HEK293 (cell line): ENCODE measurements at regions not wholly inside any gene's neighbourhood (a gene's known extent, or its start where the extent isn't known, plus 50 kb on each side); places are given as distances from the start of the nearest gene placed in this dataset.

Experiments
- CTCF ChIA-PET: fragments of 350-600 bp; formaldehyde crosslinking; extraction: SDS; loops from one replicate; lab custom pipeline; 2021; ENCODE audit warnings: antibody characterized with exemption; lab: Yijun Ruan, JAX
- POLR2A ChIA-PET: fragments of 300-600 bp; formaldehyde crosslinking; extraction: SDS; loops from one replicate; lab custom pipeline; 2020; ENCODE audit warnings: antibody characterized with exemption, inconsistent platforms; lab: Yijun Ruan, JAX
- H3K27ac ChIP-seq: fragments of 200-500 bp; sonication (Bioruptor generic); 2 replicates; pipeline ENCODE4 v1.5.1; 2014; ENCODE audit warnings: low read depth, low read length, control low read depth, inconsistent platforms; ENCODE audit errors: extremely low read depth
- H3K36me3 ChIP-seq, 2 experiments: fragments of 200-500 bp in 1 of 2; sonication (Bioruptor generic) in 1 of 2; 1 replicate in 1 of 2; 2 replicates in 1 of 2; pipeline ENCODE4 v1.5.1; 2014 to 2017; ENCODE audit warnings: inconsistent platforms in 2 of 2, low read length in 2 of 2; ENCODE audit not compliant: control insufficient read depth in 2 of 2, insufficient read depth in 1 of 2
- H3K4me1 ChIP-seq: fragments of 200-500 bp; sonication (Bioruptor generic); 2 replicates; pipeline ENCODE4 v1.5.1; 2014; ENCODE audit warnings: mild to moderate bottlenecking, low read length, inconsistent platforms; ENCODE audit not compliant: control insufficient read depth, insufficient read depth
- H3K4me3 ChIP-seq: 2 replicates; pipeline ENCODE4 v1.5.1; 2011; ENCODE audit warnings: low read depth, mild to moderate bottlenecking, control low read depth, low read length, moderate library complexity
- H3K9me3 ChIP-seq: fragments of 200-500 bp; sonication (Bioruptor generic); 2 replicates; pipeline ENCODE4 v1.5.1; 2014; ENCODE audit warnings: low read depth, low read length, inconsistent platforms; ENCODE audit not compliant: control insufficient read depth, insufficient read depth
- HOXD13 ChIP-seq: sonication (generic); formaldehyde crosslinking; IDR thresholded peaks from 2 replicates; pipeline ENCODE4 v1.8.0; 2022; ENCODE audit warnings: missing genetic modification reagents, borderline replicate concordance
- KLF16 ChIP-seq: fragments of 450-650 bp; formaldehyde crosslinking; IDR thresholded peaks from 2 replicates; pipeline ENCODE4 v1.5.1; 2017; ENCODE audit warnings: missing biosample characterization, missing genetic modification characterization
- SP2 ChIP-seq: fragments of 450-650 bp; formaldehyde crosslinking; IDR thresholded peaks from 2 replicates; pipeline ENCODE4 v1.5.1; 2016; ENCODE audit warnings: missing biosample characterization, missing genetic modification characterization
- SP7 ChIP-seq: fragments of 450-650 bp; formaldehyde crosslinking; IDR thresholded peaks from 2 replicates; pipeline ENCODE4 v1.5.1; 2016; ENCODE audit warnings: missing biosample characterization, missing genetic modification characterization
- YY2 ChIP-seq: fragments of 450-650 bp; formaldehyde crosslinking; IDR thresholded peaks from 2 replicates; pipeline ENCODE4 v1.5.1; 2016; ENCODE audit warnings: missing biosample characterization, missing genetic modification characterization
- ZBTB49 ChIP-seq: fragments of 450-650 bp; formaldehyde crosslinking; IDR thresholded peaks from 2 replicates; pipeline ENCODE4 v1.5.1; 2016; ENCODE audit warnings: missing biosample characterization, missing genetic modification characterization, low read depth
- ZBTB7A ChIP-seq: fragments of 450-650 bp; formaldehyde crosslinking; IDR thresholded peaks from 2 replicates; pipeline ENCODE4 v1.5.1; 2016; ENCODE audit warnings: low read depth, missing biosample characterization, missing genetic modification characterization
- ZNF146 ChIP-seq: fragments of 450-650 bp; formaldehyde crosslinking; IDR thresholded peaks from 2 replicates; pipeline ENCODE4 v1.5.1; 2016; ENCODE audit warnings: missing biosample characterization, missing genetic modification characterization
- ZNF174 ChIP-seq: fragments of 450-650 bp; formaldehyde crosslinking; IDR thresholded peaks from 2 replicates; pipeline ENCODE4 v1.5.0; 2017; ENCODE audit warnings: missing biosample characterization, mild to moderate bottlenecking, missing genetic modification characterization
- ZNF19 ChIP-seq: fragments of 450-650 bp; formaldehyde crosslinking; IDR thresholded peaks from 2 replicates; pipeline ENCODE4; 2016; ENCODE audit warnings: missing biosample characterization, missing genetic modification characterization, low read depth
- ZNF2 ChIP-seq: fragments of 450-650 bp; formaldehyde crosslinking; IDR thresholded peaks from 2 replicates; pipeline ENCODE4 v1.5.1; 2016; ENCODE audit warnings: missing biosample characterization, missing genetic modification characterization
- ZNF239 ChIP-seq: fragments of 450-650 bp; formaldehyde crosslinking; IDR thresholded peaks from 2 replicates; pipeline ENCODE4 v1.5.1; 2016; ENCODE audit warnings: missing biosample characterization, missing genetic modification characterization
- ZNF311 ChIP-seq: fragments of 450-650 bp; formaldehyde crosslinking; IDR thresholded peaks from 2 replicates; pipeline ENCODE4 v1.5.1; 2017; ENCODE audit warnings: missing biosample characterization, missing genetic modification characterization, borderline replicate concordance
- ZNF335 ChIP-seq: fragments of 450-650 bp; formaldehyde crosslinking; conservative IDR thresholded peaks from 2 replicates; pipeline ENCODE4 v1.5.1; 2016; ENCODE audit warnings: missing biosample characterization, missing genetic modification characterization
- ZNF423 ChIP-seq: fragments of 450-650 bp; formaldehyde crosslinking; IDR thresholded peaks from 2 replicates; pipeline ENCODE4 v1.5.1; 2016; ENCODE audit warnings: missing biosample characterization, missing genetic modification characterization
- ZNF433 ChIP-seq: fragments of 450-650 bp; formaldehyde crosslinking; IDR thresholded peaks from 2 replicates; pipeline ENCODE4 v1.5.1; 2016; ENCODE audit warnings: missing biosample characterization, missing genetic modification characterization, low read depth
- ZNF530 ChIP-seq: fragments of 450-650 bp; formaldehyde crosslinking; IDR thresholded peaks from 2 replicates; pipeline ENCODE4 v1.5.1; 2016; ENCODE audit warnings: low read depth, missing biosample characterization, missing genetic modification characterization
- ZNF544 ChIP-seq: fragments of 450-650 bp; formaldehyde crosslinking; IDR thresholded peaks from 2 replicates; pipeline ENCODE4 v1.5.0; 2017; ENCODE audit warnings: missing biosample characterization, missing genetic modification characterization
- ZNF555 ChIP-seq: fragments of 450-650 bp; formaldehyde crosslinking; conservative IDR thresholded peaks from 2 replicates; pipeline ENCODE4 v1.5.1; 2017; ENCODE audit warnings: missing biosample characterization, mild to moderate bottlenecking, missing genetic modification characterization, inconsistent platforms
- ZNF561 ChIP-seq: fragments of 450-650 bp; IDR thresholded peaks from 2 replicates; pipeline ENCODE4 v1.5.1; 2018; ENCODE audit warnings: missing biosample characterization, missing genetic modification characterization, borderline replicate concordance
- ZNF626 ChIP-seq: fragments of 450-650 bp; sonication (Bioruptor Pico); formaldehyde crosslinking; IDR thresholded peaks from 2 replicates; pipeline ENCODE4 v1.5.1; 2018; ENCODE audit warnings: missing biosample characterization, missing genetic modification characterization, inconsistent platforms
- ZNF645 ChIP-seq: fragments of 450-650 bp; formaldehyde crosslinking; IDR thresholded peaks from 2 replicates; pipeline ENCODE4; 2016; ENCODE audit warnings: missing biosample characterization, missing genetic modification characterization
- ZNF747 ChIP-seq: fragments of 450-650 bp; formaldehyde crosslinking; IDR thresholded peaks from 2 replicates; pipeline ENCODE4 v1.5.1; 2016; ENCODE audit warnings: missing biosample characterization, missing genetic modification characterization
- ZNF777 ChIP-seq: fragments of 450-650 bp; formaldehyde crosslinking; IDR thresholded peaks from 2 replicates; pipeline ENCODE4 v1.5.1; 2017; ENCODE audit warnings: missing biosample characterization, missing genetic modification characterization, borderline replicate concordance
- ZNF785 ChIP-seq: fragments of 450-650 bp; formaldehyde crosslinking; IDR thresholded peaks from 2 replicates; pipeline ENCODE4 v1.5.1; 2016; ENCODE audit warnings: missing biosample characterization, missing genetic modification characterization
- ZSCAN30 ChIP-seq: fragments of 450-650 bp; IDR thresholded peaks from 2 replicates; pipeline ENCODE4 v1.5.1; 2018; ENCODE audit warnings: missing biosample characterization, mild to moderate bottlenecking, missing genetic modification characterization, moderate library complexity

GRCh38 chr7:45980181-45980905 lies 59.3 kb upstream of the IGFBP3 start:
- POLR2A ChIA-PET: no interaction called here
- CTCF ChIA-PET: interaction anchor here (2.2 kb wide), 1 partner anchor 24 kb away, joined by 6 read pairs; no protein-coding TSS in a partner anchor
- no peak overlapping the region for H3K27ac ChIP-seq
- TF ChIP-seq ZSCAN30 (tag by site-specific recombination) (no peak), ZBTB49 (no peak), ZNF777 (tag by site-specific recombination) (no peak), SP2 (no peak), ZNF311 (tag by site-specific recombination) (no peak), ZNF423 (tag by site-specific recombination) (no peak), HOXD13 (CRISPR knock-in tag) (no peak), ZNF19 (tag by site-specific recombination) (no peak), ZNF239 (tag by site-specific recombination) (no peak), ZNF747 (tag by site-specific recombination) (no peak), ZNF645 (no peak), ZNF2 (no peak), ZNF544 (tag by site-specific recombination) (no peak), ZNF785 (tag by site-specific recombination) (no peak), ZNF561 (tag by site-specific recombination) (no peak), ZBTB7A (tag by site-specific recombination) (no peak), ZNF433 (tag by site-specific recombination) (no peak)
- no peaks in the 10 kb centered on the region for H3K4me1 ChIP-seq
- H3K36me3 ChIP-seq: no peaks in the 10 kb centered on the region
- no peak overlapping the region for H3K4me3 ChIP-seq
- no peaks in the 10 kb centered on the region for H3K9me3 ChIP-seq

- TF ChIP-seq ZNF555 (no peak), KLF16 (no peak), ZNF626 (tag by site-specific recombination) (no peak), ZNF530 (tag by site-specific recombination) (no peak), YY2 (tag by site-specific recombination) (no peak), SP7 (tag by site-specific recombination) (no peak), ZNF561 (tag by site-specific recombination) (no peak), ZNF335 (tag by site-specific recombination) (no peak), ZNF146 (tag by site-specific recombination) (no peak), ZNF174 (tag by site-specific recombination) (no peak)
- no peaks in the 10 kb centered on the region for H3K9me3 ChIP-seq
- H3K4me1 ChIP-seq: no peaks in the 10 kb centered on the region
- ChIA-PET POLR2A (no interaction called here), CTCF (interaction anchor here (2.2 kb wide), 1 partner anchor 24 kb away, joined by 6 read pairs; no protein-coding TSS in a partner anchor)
- H3K4me3 ChIP-seq: no peak overlapping the region
- no peak overlapping the region for H3K27ac ChIP-seq
- H3K36me3 ChIP-seq: no peaks in the 10 kb centered on the region
Observed at GRCh38 chr7:45979275-45980180, 58.5 kb upstream of the IGFBP3 start.
